ENCODE measurements at regions not wholly inside any gene's neighbourhood (a gene's known extent, or its start where the extent isn't known, plus 50 kb on each side); places are given as distances from the start of the nearest gene placed in this dataset.
"Not testable (repeated sequence)": the region's sequence is repeated elsewhere in the genome, so short reads cannot be mapped to it uniquely, and the experiment has no call there.

- no peak for DNase-seq
These were observed 426.5 kb downstream of the IRX1 start for GRCh38 chr5:4022056-4022670.

GRCh38 chr5:4023091-4023752 lies 427.6 kb downstream of the IRX1 start:
- no peak for DNase-seq

GRCh38 chr5:4023753-4024335 lies 428.2 kb downstream of the IRX1 start:
- DNase-seq: no peak

GRCh38 chr5:4027088-4027734 lies 431.6 kb downstream of the IRX1 start:
- DNase-seq: no peak

- no peak for DNase-seq
These were observed 432.8 kb downstream of the IRX1 start for GRCh38 chr5:4028384-4028783.

- not testable (repeated sequence) for DNase-seq
These were observed 437.9 kb downstream of the IRX1 start for GRCh38 chr5:4033546-4033945.

- no peak for DNase-seq
These were observed 441.2 kb downstream of the IRX1 start for GRCh38 chr5:4036861-4037260.

- no peak for DNase-seq
These were observed 443.4 kb downstream of the IRX1 start for GRCh38 chr5:4038994-4039393.

GRCh38 chr5:4042311-4042710 lies 446.7 kb downstream of the IRX1 start:
- DNase-seq: no peak

GRCh38 chr5:4043135-4043534 lies 447.5 kb downstream of the IRX1 start:
- DNase-seq: no peak

- no peak for DNase-seq
These were observed 449.2 kb downstream of the IRX1 start for GRCh38 chr5:4044881-4045280.

GRCh38 chr5:4048398-4048797 lies 452.8 kb downstream of the IRX1 start:
- DNase-seq: no peak

GRCh38 chr5:4050203-4050602 lies 454.6 kb downstream of the IRX1 start:
- no peak for DNase-seq

GRCh38 chr5:4053136-4053535 lies 457.5 kb downstream of the IRX1 start:
- no peak for DNase-seq

GRCh38 chr5:4054092-4054491 lies 458.5 kb downstream of the IRX1 start:
- no peak for DNase-seq

- DNase-seq: no peak
These were observed 463.3 kb downstream of the IRX1 start for GRCh38 chr5:4058899-4059298.

GRCh38 chr5:4065472-4066320 lies 470.1 kb downstream of the IRX1 start:
- no peak for DNase-seq

GRCh38 chr5:4068171-4068570 lies 472.5 kb downstream of the IRX1 start:
- DNase-seq: no peak

GRCh38 chr5:4078544-4078943 lies 482.9 kb downstream of the IRX1 start:
- DNase-seq: no peak

GRCh38 chr5:4079831-4080230 lies 484.2 kb downstream of the IRX1 start:
- DNase-seq: no peak

- DNase-seq: no peak
These were observed 484.7 kb downstream of the IRX1 start for GRCh38 chr5:4080370-4080769.

GRCh38 chr5:4081059-4081458 lies 485.4 kb downstream of the IRX1 start:
- DNase-seq: no peak

- DNase-seq: no peak
These were observed 485.8 kb downstream of the IRX1 start for GRCh38 chr5:4081466-4081865.
